ENCODE measurements at regions not wholly inside any gene's neighbourhood (a gene's known extent, or its start where the extent isn't known, plus 50 kb on each side); places are given as distances from the start of the nearest gene placed in this dataset.

GRCh38 chr3:74507691-74508090 is 106.8 kb downstream of the CNTN3 start:
- DNase-seq (ENCODE audit: low spot score) = no peak

DNA sequence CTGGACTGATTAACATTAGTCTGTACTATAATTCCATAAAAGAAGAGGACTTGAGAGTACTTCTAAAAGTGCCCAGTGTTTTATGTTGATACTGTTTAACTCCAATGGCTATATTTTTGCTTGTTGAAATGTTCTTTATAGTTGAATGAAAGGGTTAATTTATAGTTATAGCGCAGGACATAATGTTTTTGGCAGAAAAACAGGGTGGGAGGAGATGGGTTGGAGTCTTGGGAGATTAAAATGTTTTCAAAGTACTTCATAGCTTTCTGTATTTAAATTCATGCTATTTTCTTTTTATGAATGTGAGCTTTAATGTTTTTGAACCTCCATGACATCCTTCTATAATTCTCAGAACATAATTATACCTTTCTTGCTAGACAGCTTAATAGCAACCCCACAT is 108.2 kb downstream of the CNTN3 start:
- no peak for DNase-seq (ENCODE audit: low spot score)

DNA sequence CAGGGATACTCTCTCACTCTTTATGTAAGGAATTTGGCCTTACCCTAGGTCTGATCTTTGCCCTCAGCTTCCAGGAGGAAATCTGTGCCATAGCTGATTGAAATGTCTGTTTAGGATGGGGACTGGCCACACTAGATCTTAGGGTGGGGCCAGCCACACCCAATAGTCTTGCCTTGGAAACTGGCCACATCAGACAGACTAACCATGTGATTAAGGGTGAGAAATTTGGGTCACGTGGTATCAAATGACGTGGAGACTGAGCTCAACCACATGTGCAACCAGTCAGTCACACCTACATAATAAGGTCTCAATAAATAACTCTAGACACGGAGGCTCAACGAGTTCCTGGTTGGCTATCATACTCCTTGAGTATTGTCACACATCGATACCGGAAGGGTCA is 113.5 kb downstream of the CNTN3 start:
- peak; percentile 9 for DNase-seq (ENCODE audit: low spot score)

DNA sequence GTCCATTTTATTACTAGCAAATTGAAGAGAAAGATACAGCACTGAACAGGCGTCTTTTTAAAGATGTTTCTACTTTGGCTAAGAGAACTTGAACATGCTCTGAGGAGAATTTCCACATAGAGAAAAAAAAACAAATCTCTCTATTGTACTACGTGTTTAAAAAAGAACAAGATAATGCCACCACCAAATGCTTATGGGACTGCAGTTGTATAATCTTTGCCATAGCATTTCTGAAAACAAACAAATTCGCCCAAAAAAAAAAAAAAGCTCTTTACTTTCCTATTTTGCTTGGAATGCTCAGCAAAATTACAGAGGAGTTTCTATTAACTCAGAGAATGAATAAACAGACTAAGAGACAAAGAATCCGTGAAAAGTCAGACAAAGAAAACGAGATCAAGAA is 114.2 kb downstream of the CNTN3 start:
- DNase-seq (ENCODE audit: low spot score) = peak; percentile 19

DNA sequence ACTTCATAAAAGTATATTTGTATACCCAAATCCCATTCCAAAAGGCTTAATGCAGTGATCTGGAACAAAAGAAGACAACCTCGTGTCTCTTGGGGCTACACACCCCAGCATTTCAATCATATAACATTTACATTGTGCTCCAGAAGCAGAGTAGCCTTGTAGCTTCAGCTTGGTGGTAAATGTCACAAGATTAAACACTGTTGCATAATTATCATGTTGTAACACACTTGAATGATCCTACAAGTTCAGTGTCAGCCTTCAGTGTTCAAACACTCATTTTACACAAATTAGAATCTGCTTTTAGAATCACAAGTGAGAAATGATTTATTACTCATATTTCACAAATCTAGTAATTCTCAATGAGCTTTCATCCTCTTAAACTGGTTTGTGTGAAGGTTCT is 122.6 kb downstream of the CNTN3 start:
- no peak for DNase-seq (ENCODE audit: low spot score)

- peak; percentile 11 for DNase-seq (ENCODE audit: low spot score)
Measured at GRCh38 chr3:74489050-74489792, 125.2 kb downstream of the CNTN3 start.

- DNase-seq (ENCODE audit: low spot score) = no peak
Measured at GRCh38 chr3:74479915-74480314, 134.5 kb downstream of the CNTN3 start.

GRCh38 chr3:74470313-74470712 is 144.1 kb downstream of the CNTN3 start:
- no peak for DNase-seq (ENCODE audit: low spot score)

GRCh38 chr3:74469713-74470112 is 144.7 kb downstream of the CNTN3 start:
- no peak for DNase-seq (ENCODE audit: low spot score)

DNA sequence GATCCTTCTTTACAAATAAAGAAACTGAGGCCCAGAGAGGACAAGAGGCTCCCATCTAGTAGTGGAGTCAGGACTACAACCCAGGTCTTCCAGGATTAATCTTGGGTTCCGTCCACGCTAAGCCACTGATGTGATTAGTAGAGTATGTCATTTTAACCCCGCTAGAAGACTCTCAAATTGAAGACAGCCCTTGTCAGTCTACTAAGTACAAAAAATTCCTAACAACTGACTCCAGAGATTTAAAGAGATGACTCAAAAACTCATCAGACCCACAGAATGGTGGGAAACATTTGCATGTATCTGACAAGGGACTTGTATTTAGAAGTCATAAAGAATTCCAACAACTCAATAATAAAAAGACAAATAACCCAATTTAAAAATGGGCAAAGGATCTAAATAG is 145.3 kb downstream of the CNTN3 start:
- DNase-seq (ENCODE audit: low spot score) = peak; percentile 41

GRCh38 chr3:74465715-74466410 is 148.6 kb downstream of the CNTN3 start:
- DNase-seq (ENCODE audit: low spot score) = peak; percentile 20

DNA sequence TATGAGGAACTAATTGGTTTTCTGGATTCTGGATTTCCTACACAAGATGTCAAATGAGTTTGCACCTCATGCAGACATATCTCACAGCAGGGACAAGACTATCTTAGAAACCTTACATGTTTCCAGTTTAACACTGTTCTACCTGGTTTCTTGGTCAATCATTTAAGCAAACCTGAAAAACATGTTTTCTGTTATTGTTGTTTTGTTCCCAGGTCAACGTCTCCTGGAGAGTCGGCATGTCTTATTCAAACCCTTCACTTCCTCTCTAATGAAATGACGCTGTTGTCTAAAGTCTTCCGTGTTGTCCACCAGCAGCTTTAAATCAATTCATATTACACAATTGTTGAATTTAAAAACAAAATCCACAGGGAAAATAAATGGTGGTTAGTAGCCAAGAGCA is 150.9 kb downstream of the CNTN3 start:
- DNase-seq (ENCODE audit: low spot score) = no peak

DNA sequence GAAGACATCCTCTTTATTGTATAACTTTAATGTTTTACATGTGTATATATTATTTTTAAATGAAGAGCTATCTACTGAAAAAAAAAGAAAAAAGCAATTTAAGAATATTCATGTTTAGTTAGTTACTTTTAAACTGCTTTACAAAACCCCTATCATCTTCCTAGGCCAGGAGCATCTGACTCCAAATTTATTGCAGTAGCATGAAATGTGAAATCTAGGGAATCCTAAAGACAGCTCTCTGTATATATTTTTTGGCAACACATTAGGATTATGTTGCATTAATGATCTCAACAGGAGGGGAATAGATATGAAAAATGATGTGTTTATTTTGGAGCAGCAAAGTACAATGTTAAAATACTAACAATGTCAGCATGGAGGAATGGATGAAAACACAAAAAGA is 158.3 kb downstream of the CNTN3 start:
- DNase-seq (ENCODE audit: low spot score) = no peak

DNA sequence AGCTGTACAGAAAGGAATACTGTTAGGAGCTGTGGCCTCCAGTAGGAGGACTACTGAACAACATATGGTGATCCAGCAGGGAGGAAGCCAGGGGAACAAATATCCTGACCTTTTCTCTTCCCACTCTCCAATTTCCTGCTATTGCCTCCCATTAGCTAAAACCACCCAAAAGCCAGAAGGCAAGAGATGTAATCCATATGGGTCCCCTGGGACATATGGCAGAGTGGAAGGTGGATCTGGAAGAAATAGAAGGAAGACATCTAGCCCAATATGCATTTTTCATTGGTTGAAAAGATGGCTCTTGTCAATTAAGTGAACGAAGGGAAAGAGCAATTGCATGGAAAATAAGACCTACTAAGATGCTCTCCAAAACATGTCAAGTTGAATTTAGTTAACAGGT is 167.2 kb downstream of the CNTN3 start:
- DNase-seq (ENCODE audit: low spot score) = no peak

DNA sequence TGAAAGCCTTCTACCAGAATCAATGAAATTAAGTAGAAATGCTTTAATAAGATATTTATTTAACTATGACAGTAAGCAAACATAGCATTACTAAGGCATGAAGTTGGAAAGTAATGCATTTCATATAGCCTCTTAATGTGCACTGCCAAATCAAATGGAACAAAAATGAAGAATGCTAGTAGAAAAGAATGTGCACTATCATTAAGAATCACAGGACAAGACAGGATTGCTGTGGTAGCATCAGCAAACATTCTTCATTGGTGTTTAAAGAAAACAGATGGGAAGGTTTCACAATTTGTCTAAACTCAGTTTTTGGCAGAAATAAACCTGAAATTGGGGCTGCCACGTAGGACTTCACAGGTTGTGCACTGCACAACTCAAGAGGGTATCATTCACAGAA is 168.9 kb downstream of the CNTN3 start:
- DNase-seq (ENCODE audit: low spot score) = peak; percentile 35

- DNase-seq (ENCODE audit: low spot score) = peak; percentile 63
Measured at GRCh38 chr3:74443102-74443501, 171.4 kb downstream of the CNTN3 start.

GRCh38 chr3:74442683-74443082 is 171.8 kb downstream of the CNTN3 start:
- no peak for DNase-seq (ENCODE audit: low spot score)

DNA sequence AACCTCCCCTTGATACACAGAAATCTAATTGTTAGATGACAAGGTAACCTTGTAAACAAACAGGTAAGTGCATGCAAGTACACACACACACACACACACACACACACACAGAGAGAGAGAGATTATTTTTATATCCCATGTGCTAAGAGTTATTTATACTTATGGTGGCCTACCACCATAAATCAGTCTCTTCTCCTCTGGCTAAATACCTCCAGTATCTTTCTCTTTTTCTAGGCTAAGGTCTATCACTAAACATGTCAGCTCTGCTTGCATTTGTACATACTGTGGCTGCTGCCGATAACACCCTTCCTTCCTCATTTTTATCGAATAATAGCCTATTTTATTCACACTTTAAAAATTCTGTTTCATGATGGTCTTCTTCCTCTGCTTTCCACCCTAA is 172.4 kb downstream of the CNTN3 start:
- no peak for DNase-seq (ENCODE audit: low spot score)

- no peak for DNase-seq (ENCODE audit: low spot score)
Measured at GRCh38 chr3:74436184-74436583, 178.3 kb downstream of the CNTN3 start.

DNA sequence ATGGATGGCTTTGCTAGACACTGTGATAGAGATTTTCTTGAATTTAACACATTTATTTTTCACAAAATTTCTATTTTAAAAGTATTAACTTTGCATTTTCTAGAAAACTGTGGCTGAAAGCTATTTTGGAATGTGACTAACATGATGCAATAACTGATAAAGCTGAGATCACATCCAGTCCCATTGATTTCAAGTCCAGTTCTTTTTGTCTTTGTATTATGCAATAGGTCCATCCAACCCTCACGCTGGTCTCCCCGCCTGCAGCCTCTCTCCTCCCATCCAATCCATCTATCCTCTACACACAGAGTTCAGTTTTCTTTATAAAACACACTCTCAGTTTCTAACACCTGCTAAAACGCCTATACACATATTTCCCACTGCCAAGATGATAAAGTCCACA is 178.8 kb downstream of the CNTN3 start:
- no peak for DNase-seq (ENCODE audit: low spot score)

DNA sequence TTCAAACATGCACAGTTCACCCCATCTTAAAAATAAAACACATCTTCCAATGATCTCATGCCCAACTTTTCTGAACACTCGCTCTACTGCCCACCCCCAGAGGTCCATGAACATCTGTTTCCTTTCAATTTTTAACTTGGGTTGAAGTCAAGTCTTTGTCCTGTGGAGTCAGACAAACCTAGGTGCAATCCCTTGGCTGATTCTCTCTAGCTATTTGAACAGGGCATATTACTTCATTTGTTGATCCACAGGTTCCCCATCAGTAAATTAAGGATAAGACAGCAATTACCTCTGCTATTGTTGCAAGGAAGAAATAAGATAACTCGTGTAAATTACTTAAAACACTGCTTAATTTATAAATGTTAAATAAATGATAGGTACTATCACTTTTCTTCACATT is 180.1 kb downstream of the CNTN3 start:
- DNase-seq (ENCODE audit: low spot score) = peak; percentile 10

DNA sequence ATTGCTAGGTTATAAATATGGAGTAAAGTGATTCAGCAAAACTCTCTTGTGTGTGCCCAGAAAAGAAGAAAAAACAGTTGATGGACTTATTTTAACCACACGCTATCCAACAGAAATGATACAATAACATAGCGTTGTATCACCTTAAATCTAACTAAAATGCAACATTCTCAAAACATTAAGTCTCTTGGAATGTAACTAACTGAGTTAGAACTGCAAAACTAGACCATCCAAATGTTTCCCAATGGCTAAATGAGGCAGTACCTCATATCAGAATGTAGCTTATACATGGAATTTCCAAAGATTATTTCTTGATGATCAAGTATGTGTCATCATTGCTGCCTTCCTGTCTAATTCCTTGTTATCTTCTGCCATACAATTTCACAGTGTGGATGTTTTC is 187.9 kb downstream of the CNTN3 start:
- DNase-seq (ENCODE audit: low spot score) = peak; percentile 32

DNA sequence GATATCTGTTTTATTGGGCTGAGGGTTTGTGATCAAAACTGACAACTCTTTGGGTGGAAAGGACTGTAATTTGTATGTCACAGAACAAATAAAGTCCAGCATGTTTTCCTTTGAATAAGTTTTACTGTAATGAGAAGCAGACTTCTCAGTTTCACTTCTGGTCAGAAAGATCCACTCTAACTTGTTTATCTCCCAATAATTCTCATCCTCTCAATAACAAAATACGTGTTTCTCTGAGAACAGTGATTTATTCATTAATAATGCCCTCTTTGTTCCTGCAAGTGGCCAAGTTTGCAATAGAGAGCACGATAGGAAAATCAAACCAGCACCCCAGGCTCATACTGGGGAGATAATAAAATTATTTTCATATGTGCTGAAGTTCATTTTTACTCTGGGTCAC is 190.6 kb downstream of the CNTN3 start:
- DNase-seq (ENCODE audit: low spot score) = no peak

Measured in AG20443 (cell line).